ENCODE measurements at regions not wholly inside any gene's neighbourhood (a gene's known extent, or its start where the extent isn't known, plus 50 kb on each side); places are given as distances from the start of the nearest gene placed in this dataset.
A peak's percentile ranks its signal among the peaks of the same experiment; 100 is the strongest.

DNA sequence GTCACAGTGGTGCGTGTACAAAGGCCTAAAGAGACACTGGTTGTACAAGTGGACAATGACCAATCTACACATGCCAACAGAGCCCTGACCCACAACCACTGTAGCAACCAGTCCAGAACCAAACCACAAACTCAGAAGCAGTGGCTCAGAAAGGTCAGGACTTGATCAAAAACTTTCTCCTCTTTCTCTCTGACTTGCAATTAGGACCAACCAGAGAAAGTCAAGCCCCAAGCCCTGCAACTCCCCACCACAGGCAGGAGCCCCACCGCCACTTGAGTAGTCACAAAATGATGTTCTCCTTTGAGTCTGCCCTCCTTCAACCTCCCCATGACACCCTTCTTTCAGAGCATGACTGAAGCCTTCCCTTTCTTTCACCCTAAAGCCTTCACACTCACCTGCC lies 291.8 kb downstream of the CDH10 start:
- Histone ChIP-seq H3K4me1 (ENCODE audit: insufficient read depth, poor library complexity, severe bottlenecking) (no peaks in the 10 kb centered on the region), H3K27me3 (ENCODE audit: insufficient read depth, poor library complexity, severe bottlenecking) (peaks cover 3% of the 10 kb centered on the region), H3K36me3 (ENCODE audit: low read depth) (no peaks in the 10 kb centered on the region), H3K27ac (ENCODE audit: poor library complexity, severe bottlenecking) (no peak overlapping the region), H3K9me3 (ENCODE audit: severe bottlenecking) (no peaks in the 10 kb centered on the region), H3K4me3 (ENCODE audit: severe bottlenecking) (no peak overlapping the region)
- DNase-seq (ENCODE audit: low spot score) (no peak), ATAC-seq (ENCODE audit: low read depth) (no peak)
- TF ChIP-seq CTCF (IDR thresholded peaks at IDR 0.05; ENCODE audit: poor library complexity, severe bottlenecking), result no peak

DNA sequence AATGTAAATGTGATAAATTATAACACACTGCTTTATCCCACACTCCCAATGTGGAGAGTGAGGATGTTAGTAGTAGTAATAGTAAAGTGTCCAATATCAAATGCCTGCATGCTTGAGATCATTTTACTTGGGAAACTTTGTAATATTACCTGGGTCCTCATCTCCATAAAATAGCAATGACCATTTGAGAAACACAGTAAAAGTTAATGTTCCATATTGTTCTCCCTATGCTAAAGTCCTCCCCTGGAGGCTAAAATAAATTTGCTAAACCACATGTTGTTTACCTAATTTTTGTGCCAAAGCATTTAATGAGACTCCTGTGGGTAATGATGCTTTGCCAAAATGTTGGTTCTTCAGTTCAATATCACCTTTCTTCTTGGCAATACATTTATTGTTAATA lies 291.2 kb downstream of the CDH10 start:
- no peak for DNase-seq (ENCODE audit: low spot score)
- no peaks in the 10 kb centered on the region for H3K9me3 ChIP-seq (ENCODE audit: severe bottlenecking)
- H3K27ac ChIP-seq (ENCODE audit: poor library complexity, severe bottlenecking), result no peak overlapping the region
- no peak overlapping the region for H3K4me3 ChIP-seq (ENCODE audit: severe bottlenecking)
- no peak for ATAC-seq (ENCODE audit: low read depth)
- no peaks in the 10 kb centered on the region for H3K27me3 ChIP-seq (ENCODE audit: insufficient read depth, poor library complexity, severe bottlenecking)
- H3K4me1 ChIP-seq (ENCODE audit: insufficient read depth, poor library complexity, severe bottlenecking), result no peaks in the 10 kb centered on the region
- no peaks in the 10 kb centered on the region for H3K36me3 ChIP-seq (ENCODE audit: low read depth)
- no peak for TF ChIP-seq CTCF (IDR thresholded peaks at IDR 0.05; ENCODE audit: poor library complexity, severe bottlenecking)

GRCh38 chr5:24363789-24364481 lies 280.8 kb downstream of the CDH10 start:
- Histone ChIP-seq H3K9me3 (ENCODE audit: severe bottlenecking) (no peaks in the 10 kb centered on the region), H3K4me1 (ENCODE audit: insufficient read depth, poor library complexity, severe bottlenecking) (peaks cover 5% of the 10 kb centered on the region), H3K27ac (ENCODE audit: poor library complexity, severe bottlenecking) (no peak overlapping the region), H3K27me3 (ENCODE audit: insufficient read depth, poor library complexity, severe bottlenecking) (no peaks in the 10 kb centered on the region), H3K4me3 (ENCODE audit: severe bottlenecking) (no peak overlapping the region), H3K36me3 (ENCODE audit: low read depth) (no peaks in the 10 kb centered on the region)
- DNase-seq (ENCODE audit: low spot score) (no peak), ATAC-seq (ENCODE audit: low read depth) (peak; percentile 86)
- TF ChIP-seq CTCF (IDR thresholded peaks at IDR 0.05; ENCODE audit: poor library complexity, severe bottlenecking), result no peak

GRCh38 chr5:24364711-24365110 lies 280.1 kb downstream of the CDH10 start:
- no peaks in the 10 kb centered on the region for H3K9me3 ChIP-seq (ENCODE audit: severe bottlenecking)
- no peaks in the 10 kb centered on the region for H3K27me3 ChIP-seq (ENCODE audit: insufficient read depth, poor library complexity, severe bottlenecking)
- no peak for DNase-seq (ENCODE audit: low spot score)
- no peaks in the 10 kb centered on the region for H3K36me3 ChIP-seq (ENCODE audit: low read depth)
- ATAC-seq (ENCODE audit: low read depth), result no peak
- H3K27ac ChIP-seq (ENCODE audit: poor library complexity, severe bottlenecking), result no peak overlapping the region
- H3K4me1 ChIP-seq (ENCODE audit: insufficient read depth, poor library complexity, severe bottlenecking), result peaks cover 5% of the 10 kb centered on the region
- no peak overlapping the region for H3K4me3 ChIP-seq (ENCODE audit: severe bottlenecking)
- TF ChIP-seq CTCF (IDR thresholded peaks at IDR 0.05; ENCODE audit: poor library complexity, severe bottlenecking), result no peak

- ATAC-seq (ENCODE audit: low read depth) (peak; percentile 74), DNase-seq (ENCODE audit: low spot score) (no peak)
- Histone ChIP-seq H3K27ac (ENCODE audit: poor library complexity, severe bottlenecking) (no peak overlapping the region), H3K4me3 (ENCODE audit: severe bottlenecking) (no peak overlapping the region), H3K4me1 (ENCODE audit: insufficient read depth, poor library complexity, severe bottlenecking) (peaks cover 5% of the 10 kb centered on the region), H3K27me3 (ENCODE audit: insufficient read depth, poor library complexity, severe bottlenecking) (no peaks in the 10 kb centered on the region), H3K36me3 (ENCODE audit: low read depth) (no peaks in the 10 kb centered on the region), H3K9me3 (ENCODE audit: severe bottlenecking) (no peaks in the 10 kb centered on the region)
- no peak for TF ChIP-seq CTCF (IDR thresholded peaks at IDR 0.05; ENCODE audit: poor library complexity, severe bottlenecking)
These were observed 279.4 kb downstream of the CDH10 start for GRCh38 chr5:24365406-24365805.

All from RWPE2 (cell line).